Calu3 (cell line): ENCODE measurements at regions not wholly inside any gene's neighbourhood (a gene's known extent, or its start where the extent isn't known, plus 50 kb on each side); places are given as distances from the start of the nearest gene placed in this dataset.

Experiments
- BruUV-seq: library from RNA; stranded (reverse); fragments of 400-500 nt; replicated peaks from 2 replicates; lab custom pipeline; 2021; lab: Mats Ljungman, UMichigan
- CTCF ChIA-PET: fragments of 300-600 bp; sonication (Branson Sonifier 250); formaldehyde crosslinking; loops from one replicate; lab custom pipeline; 2022; ENCODE audit warnings: antibody characterized with exemption; lab: Charles Lee
- DNase-seq: peaks from one replicate; pipeline ENCODE4 v3.0.0; 2022
- H3K27ac Mint-ChIP-seq: one replicate; pipeline ENCODE4 v1.8.0; 2022; ENCODE audit warnings: mixed read lengths; ENCODE audit not compliant: unreplicated experiment
- H3K27me3 Mint-ChIP-seq: one replicate; pipeline ENCODE4 v1.8.0; 2022; ENCODE audit warnings: mixed read lengths; ENCODE audit not compliant: unreplicated experiment
- H3K36me3 Mint-ChIP-seq: one replicate; pipeline ENCODE4 v1.8.0; 2022; ENCODE audit warnings: mild to moderate bottlenecking, moderate library complexity, mixed read lengths; ENCODE audit not compliant: insufficient read depth, unreplicated experiment
- H3K4me1 Mint-ChIP-seq: one replicate; pipeline ENCODE4 v1.8.0; 2022; ENCODE audit warnings: mild to moderate bottlenecking, low read depth, mixed read lengths; ENCODE audit not compliant: unreplicated experiment
- H3K4me3 Mint-ChIP-seq: one replicate; pipeline ENCODE4 v1.8.0; 2022; ENCODE audit warnings: mild to moderate bottlenecking, low read depth, moderate library complexity, mixed read lengths; ENCODE audit not compliant: unreplicated experiment
- H3K9me3 Mint-ChIP-seq: one replicate; pipeline ENCODE4 v1.8.0; 2022; ENCODE audit warnings: low read depth, mixed read lengths; ENCODE audit not compliant: unreplicated experiment
- CTCF ChIP-seq: fragments of 200-600 bp; IDR thresholded peaks from one replicate; pipeline ENCODE4 v1.8.0; 2022; ENCODE audit warnings: antibody characterized with exemption; ENCODE audit not compliant: unreplicated experiment
- intact Hi-C: fragments of 100-400 bp; cut with micrococcal nuclease; formaldehyde crosslinking; loops from one replicate; pipeline ENCODE4 v1.10.0; 2022; ENCODE audit not compliant: unreplicated experiment

GRCh38 chr5:56543441-56544388 lies 271.6 kb upstream of the MAP3K1 start:
- Mint-ChIP-seq H3K36me3 (no peaks in the 10 kb centered on the region), H3K4me3 (no peak overlapping the region), H3K4me1 (peaks cover 27% of the 10 kb centered on the region), H3K9me3 (no peaks in the 10 kb centered on the region), H3K27me3 (no peaks in the 10 kb centered on the region), H3K27ac (peak overlapping the region; percentile 65)
- peak; percentile 8 for DNase-seq
- intact Hi-C loops: no loop called here
- CTCF ChIA-PET: no interaction called here
- no TSS peak for BruUV-seq
- TF ChIP-seq CTCF: no peak

- no peak for TF ChIP-seq CTCF
- no peak for DNase-seq
- intact Hi-C loops: no loop called here
- no peaks in the 10 kb centered on the region for H3K36me3 Mint-ChIP-seq
- BruUV-seq: no TSS peak
- no peak overlapping the region for H3K27ac Mint-ChIP-seq
- H3K9me3 Mint-ChIP-seq: no peaks in the 10 kb centered on the region
- H3K27me3 Mint-ChIP-seq: no peaks in the 10 kb centered on the region
- CTCF ChIA-PET: no interaction called here
- H3K4me3 Mint-ChIP-seq: no peak overlapping the region
- H3K4me1 Mint-ChIP-seq: peaks cover 27% of the 10 kb centered on the region
Observed at GRCh38 chr5:56540266-56540665, 275.1 kb upstream of the MAP3K1 start.

GRCh38 chr5:56538580-56538979 lies 276.8 kb upstream of the MAP3K1 start:
- Mint-ChIP-seq H3K27me3 (no peaks in the 10 kb centered on the region), H3K4me3 (no peak overlapping the region), H3K4me1 (peaks cover 17% of the 10 kb centered on the region), H3K36me3 (no peaks in the 10 kb centered on the region), H3K9me3 (no peaks in the 10 kb centered on the region), H3K27ac (no peak overlapping the region)
- intact Hi-C loops: no loop called here
- no peak for DNase-seq
- no peak for TF ChIP-seq CTCF
- CTCF ChIA-PET: no interaction called here
- no TSS peak for BruUV-seq

- Mint-ChIP-seq H3K4me1 (peaks cover 13% of the 10 kb centered on the region), H3K4me3 (no peak overlapping the region), H3K27ac (no peak overlapping the region), H3K36me3 (no peaks in the 10 kb centered on the region), H3K27me3 (no peaks in the 10 kb centered on the region), H3K9me3 (no peaks in the 10 kb centered on the region)
- CTCF ChIA-PET: no interaction called here
- intact Hi-C loops: no loop called here
- no peak for DNase-seq
- BruUV-seq: no TSS peak
- TF ChIP-seq CTCF: no peak
Observed at GRCh38 chr5:56535347-56535746, 280.0 kb upstream of the MAP3K1 start.
